ENCODE measurements at regions not wholly inside any gene's neighbourhood (a gene's known extent, or its start where the extent isn't known, plus 50 kb on each side); places are given as distances from the start of the nearest gene placed in this dataset.

GRCh38 chr4:144402176-144402575, 243.8 kb upstream of the HHIP start:
- no peak overlapping the region for H3K23ac ChIP-seq (ENCODE audit: insufficient read length)
- WGBS, 2 experiments (ENCODE audit: extremely low coverage in 1 of 2, insufficient coverage in 1 of 2, insufficient read length in 1 of 2, insufficient replicate concordance in 2 of 2, low coverage in 1 of 2, low lambda C conversion rate in 2 of 2, missing lambda C conversion rate in 1 of 2): 85% methylated on average over 2 of the region's 2 CpGs; no CpG with 5 or more reads in 1 of the 2 experiments
- H4K8ac ChIP-seq (ENCODE audit: extremely low read depth, insufficient read depth, low read length): no peak overlapping the region
- no peak overlapping the region for H3K14ac ChIP-seq (ENCODE audit: insufficient read length)
- no peak for FAIRE-seq
- H3K27ac ChIP-seq (ENCODE audit: low read depth, low read length): no peak overlapping the region
- H2BK12ac ChIP-seq (ENCODE audit: low read depth, low read length): no peak overlapping the region
- H2BK120ac ChIP-seq (replicated peaks; ENCODE audit: low read depth, low read length): no peak overlapping the region
- H2BK5ac ChIP-seq (ENCODE audit: low read depth, low read length): no peak overlapping the region
- H2AFZ ChIP-seq (ENCODE audit: low read length): no peak overlapping the region
- no peak overlapping the region for H4K91ac ChIP-seq (replicated peaks; ENCODE audit: insufficient read length, low read length)
- H2BK20ac ChIP-seq (ENCODE audit: low read length): no peak overlapping the region
- DNase-seq (ENCODE audit: low read depth in 1 of 2, low spot score in 2 of 2): no peak
- H3K4me3 ChIP-seq (ENCODE audit: extremely low read depth in 1 of 4, insufficient read depth in 2 of 4, low read depth in 3 of 4, low read length in 4 of 4): no peak overlapping the region
- peaks cover 1% of the 10 kb centered on the region; the same call in 1 of the 2 replicates for H3K23me2 ChIP-seq (ENCODE audit: low read depth, low read length)
- H3K4ac ChIP-seq (replicated peaks; ENCODE audit: insufficient read length, low read depth, low read length): no peak overlapping the region
- no peak overlapping the region for H4K5ac ChIP-seq (ENCODE audit: insufficient read length, low read depth, low read length)
- no peak overlapping the region for H3K56ac ChIP-seq (replicated peaks; ENCODE audit: insufficient read length, low read depth, low read length)
- CTCF ChIA-PET (ENCODE audit: partially characterized antibody): interaction anchor here (0.9 kb wide), 1 partner anchor 11 kb away, joined by 3 read pairs; no protein-coding TSS in a partner anchor
- no peaks in the 10 kb centered on the region for H3K4me1 ChIP-seq (replicated peaks in 1 of 4; ENCODE audit: control insufficient read depth in 3 of 4, insufficient read depth in 4 of 4, low read length in 3 of 4)
- H2BK15ac ChIP-seq (ENCODE audit: low read length): no peak overlapping the region
- no peaks in the 10 kb centered on the region for H3K36me3 ChIP-seq (ENCODE audit: control insufficient read depth in 2 of 4, insufficient read depth in 4 of 4, low read length in 3 of 4)
- no peak overlapping the region for H3K9ac ChIP-seq (replicated peaks in 1 of 4; ENCODE audit: extremely low read depth in 1 of 4, low read depth in 3 of 4, low read length in 3 of 4)
- H3K4me2 ChIP-seq (ENCODE audit: insufficient read depth in 1 of 2, low read depth in 2 of 2, low read length in 2 of 2): no peak overlapping the region
- H3K9me3 ChIP-seq (ENCODE audit: insufficient read depth in 2 of 2, low read depth in 1 of 2, low read length in 1 of 2): no peaks in the 10 kb centered on the region
- H3K18ac ChIP-seq (ENCODE audit: extremely low read depth, low read length): no peak overlapping the region
- H4K20me1 ChIP-seq (replicated peaks in 1 of 2; ENCODE audit: control insufficient read depth in 1 of 2, insufficient read depth in 2 of 2, low read length in 2 of 2): no peaks in the 10 kb centered on the region
- no peaks in the 10 kb centered on the region for H3K27me3 ChIP-seq (replicated peaks in 1 of 4; ENCODE audit: control insufficient read depth in 3 of 4, extremely low read depth in 1 of 4, insufficient read depth in 3 of 4, low read length in 3 of 4)
- no peaks in the 10 kb centered on the region for H3K79me1 ChIP-seq (ENCODE audit: low read depth, low read length)
- H2AK5ac ChIP-seq (ENCODE audit: low read depth, low read length): no peak overlapping the region
- POLR2A ChIA-PET (ENCODE audit: partially characterized antibody): no interaction called here
- H3K79me2 ChIP-seq (ENCODE audit: control insufficient read depth in 1 of 2, insufficient read depth in 2 of 2, low read length in 2 of 2): no peaks in the 10 kb centered on the region
- TF ChIP-seq ATF2 (IDR thresholded peaks at IDR 0.05; ENCODE audit: low read length): no peak

Data from H1 (cell line).